HG03432 (cell line): ENCODE measurements at regions not wholly inside any gene's neighbourhood (a gene's known extent, or its start where the extent isn't known, plus 50 kb on each side); places are given as distances from the start of the nearest gene placed in this dataset.
"Not testable (repeated sequence)": the region's sequence is repeated elsewhere in the genome, so short reads cannot be mapped to it uniquely, and the experiment has no call there.

ENCODE experiments used
- ATAC-seq: cut with Tn5 transposase; IDR thresholded peaks from one replicate; pipeline ENCODE4 v1.9.1; 2021; ENCODE audit warnings: mild to moderate bottlenecking, moderate library complexity; ENCODE audit not compliant: unreplicated experiment

DNA sequence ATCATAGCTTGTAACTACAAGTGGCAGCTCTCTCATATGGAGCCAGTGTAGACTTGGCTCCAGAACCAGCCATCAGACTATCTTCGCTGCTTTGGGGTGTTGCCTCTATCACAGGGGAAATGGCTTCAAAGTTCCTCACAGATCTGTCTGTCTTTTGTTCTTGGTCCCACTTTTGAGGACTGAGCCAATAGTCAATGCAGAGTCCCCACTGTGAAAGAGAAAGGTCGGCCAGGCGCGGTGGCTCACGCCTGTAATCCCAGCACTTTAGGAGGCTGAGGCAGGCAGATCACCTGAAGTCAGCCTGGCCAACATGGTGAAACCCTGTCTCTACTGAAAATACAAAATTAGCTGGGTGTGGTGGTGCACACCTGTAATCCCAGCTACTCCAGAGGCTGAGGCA, 86.9 kb upstream of the FZD7 start:
- not testable (repeated sequence) for ATAC-seq

DNA sequence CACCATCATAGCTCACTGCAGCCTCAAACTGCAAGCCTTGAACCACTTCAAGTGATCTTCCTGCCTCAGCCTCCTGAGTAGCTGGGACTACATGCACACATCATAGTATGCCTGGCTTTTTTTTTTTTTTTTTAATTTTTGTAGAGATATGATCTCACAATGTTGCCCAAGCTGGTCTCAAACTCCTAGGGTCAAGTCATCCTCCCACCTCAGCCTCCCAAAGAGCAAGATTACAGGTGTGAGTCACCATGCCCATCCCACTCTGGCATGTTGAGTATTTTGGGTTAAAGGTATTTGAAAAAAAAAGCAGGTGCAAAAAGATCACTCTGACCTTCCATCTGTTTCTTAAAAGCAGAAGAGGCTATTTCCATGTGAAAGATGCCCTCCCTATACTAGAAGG, 86.4 kb upstream of the FZD7 start:
- no peak for ATAC-seq

DNA sequence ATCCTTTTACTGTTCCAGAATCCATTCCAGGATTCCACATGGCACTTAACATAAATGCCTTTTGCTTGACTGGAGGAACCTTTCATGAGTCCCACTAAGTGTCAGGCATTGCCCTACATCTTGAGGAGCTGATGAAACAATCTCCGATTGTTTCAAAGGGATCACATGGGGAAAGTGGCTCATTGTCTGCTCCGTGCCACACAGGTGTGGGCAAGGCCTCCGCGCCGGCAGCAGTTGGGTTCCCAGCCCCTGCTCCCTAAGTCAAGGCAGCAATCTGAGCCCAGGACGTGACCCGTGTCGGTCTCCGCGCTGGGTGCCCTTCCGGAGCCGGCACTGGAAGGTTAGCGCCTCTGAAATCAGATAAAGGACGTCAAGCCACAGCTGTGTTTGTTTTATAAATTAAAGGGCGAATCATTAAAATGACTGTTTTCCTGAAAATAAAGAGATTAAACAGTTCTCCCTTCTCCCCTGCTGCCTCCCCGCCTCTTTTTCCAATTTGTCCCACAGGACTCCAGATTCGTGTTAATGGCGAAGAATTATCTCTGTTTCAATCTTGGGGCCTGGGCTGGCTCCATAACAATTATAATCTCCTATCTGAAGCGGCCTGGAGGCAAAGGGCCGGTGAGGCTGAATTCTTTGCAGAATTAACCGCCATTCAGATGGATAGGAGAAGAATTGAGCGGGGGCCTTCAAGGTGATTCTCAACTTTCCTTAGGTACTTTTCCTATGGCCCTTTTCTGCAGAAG, 84.3 kb upstream of the FZD7 start:
- no peak for ATAC-seq

DNA sequence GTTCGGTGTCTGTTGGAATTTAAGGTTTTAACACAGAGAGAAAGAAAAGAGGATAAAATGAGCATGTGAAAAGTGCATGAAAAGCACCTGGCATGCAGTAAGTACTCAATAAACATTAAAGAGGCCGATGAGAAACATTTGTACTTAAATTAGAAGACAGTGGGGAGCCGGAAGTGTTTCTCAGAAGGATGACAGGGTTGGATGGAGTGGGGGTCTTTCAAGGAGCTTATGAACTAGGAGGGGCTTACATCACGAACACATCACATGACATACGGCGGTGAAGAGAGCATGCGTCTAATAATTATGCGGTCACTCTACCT, 83.8 kb upstream of the FZD7 start:
- no peak for ATAC-seq

DNA sequence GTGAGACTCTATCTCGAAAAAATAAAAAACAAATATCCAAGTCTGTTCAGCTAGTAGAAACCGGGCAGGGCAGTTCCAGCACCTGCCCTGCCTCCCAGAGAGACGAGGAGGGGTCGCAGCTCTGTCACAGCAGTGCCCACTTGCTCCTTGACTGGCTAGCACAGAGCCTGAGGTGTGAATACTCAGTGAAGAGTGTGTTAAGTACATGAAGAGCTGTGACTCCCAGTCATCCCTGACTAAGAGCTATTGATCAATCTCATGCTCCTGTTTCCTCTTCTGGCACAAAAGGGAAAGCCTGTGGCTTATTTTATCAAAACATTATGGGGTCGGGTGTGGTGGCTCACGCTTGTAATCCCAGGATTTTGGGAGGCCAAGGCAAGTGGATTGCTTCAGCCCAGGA, 83.0 kb upstream of the FZD7 start:
- ATAC-seq = no peak

DNA sequence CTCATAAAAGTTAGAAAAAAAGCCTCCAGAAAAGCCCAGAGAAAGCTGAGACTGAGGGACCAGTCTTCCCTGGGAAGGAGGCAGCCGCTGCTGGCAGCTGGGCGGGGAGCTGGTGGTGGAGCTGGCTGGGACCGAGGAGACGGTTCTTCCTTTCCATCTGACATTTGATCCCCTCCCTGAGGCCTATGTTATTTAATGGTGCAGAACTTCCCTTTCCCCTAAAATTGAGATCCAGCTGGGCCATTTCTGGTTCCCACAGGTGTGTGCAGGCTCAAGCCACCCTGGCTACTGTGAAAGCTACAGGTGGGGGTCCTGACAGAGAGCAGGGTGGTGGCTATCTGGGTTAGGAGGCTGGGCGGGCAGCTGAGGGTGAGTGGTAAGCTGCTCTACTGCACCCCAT, 81.5 kb upstream of the FZD7 start:
- no peak for ATAC-seq

DNA sequence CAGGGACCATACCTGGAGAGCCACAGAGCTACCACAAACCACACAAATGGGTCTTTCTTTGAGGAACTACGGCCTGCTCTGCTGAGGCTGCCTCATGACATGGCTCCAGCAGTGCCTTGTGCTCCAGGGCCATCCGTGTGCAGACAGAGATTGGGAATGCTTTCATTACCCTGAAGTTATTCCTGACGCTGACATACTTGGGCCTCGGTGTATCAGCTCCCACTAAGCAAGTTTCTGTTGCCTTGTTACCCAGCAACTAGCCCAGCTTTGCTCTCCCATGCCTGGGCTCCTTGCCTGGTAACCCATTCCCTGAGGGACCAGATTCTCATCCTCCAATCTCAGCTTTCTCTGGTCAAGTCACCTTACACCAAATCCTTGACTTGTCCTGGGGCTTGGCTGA, 80.3 kb upstream of the FZD7 start:
- ATAC-seq = no peak

DNA sequence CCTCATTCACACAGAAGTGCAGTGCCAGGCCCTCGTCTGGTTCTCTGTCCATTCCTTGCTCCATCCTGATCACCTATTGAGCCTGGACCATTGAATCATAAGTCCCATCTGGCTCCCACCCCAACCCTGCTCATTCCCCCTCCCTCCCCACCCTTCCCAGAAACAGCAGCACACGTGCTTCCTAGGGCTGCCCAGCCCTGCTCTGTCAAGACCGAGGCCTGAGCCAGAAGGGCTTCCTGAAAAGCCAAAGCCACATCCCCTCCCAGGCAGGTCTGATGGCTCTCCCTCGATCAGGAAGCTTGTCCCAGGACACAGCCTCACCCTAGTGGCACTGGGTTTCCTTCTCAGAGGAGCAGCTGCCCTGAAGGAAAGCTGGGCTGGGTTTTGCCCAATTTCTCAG, 79.8 kb upstream of the FZD7 start:
- ATAC-seq = no peak

DNA sequence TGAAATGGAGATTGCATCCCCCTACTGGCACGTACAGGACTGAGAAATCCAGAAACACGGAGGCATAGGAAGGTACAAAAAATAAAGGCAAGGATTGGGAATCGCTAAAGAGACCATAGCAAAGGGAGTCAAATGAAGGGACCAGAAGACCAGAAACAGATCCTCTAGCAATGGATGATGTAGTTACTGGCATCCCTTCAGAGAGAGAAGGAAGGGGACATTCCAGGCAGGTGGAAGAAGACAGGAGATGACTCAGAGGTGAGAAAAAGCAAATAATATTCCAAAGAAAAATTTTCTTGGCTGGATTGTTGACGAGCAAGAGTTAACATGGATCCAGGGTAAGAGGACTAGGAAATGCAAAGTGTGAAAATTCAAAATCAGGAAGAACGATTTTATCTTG, 78.4 kb upstream of the FZD7 start:
- no peak for ATAC-seq

DNA sequence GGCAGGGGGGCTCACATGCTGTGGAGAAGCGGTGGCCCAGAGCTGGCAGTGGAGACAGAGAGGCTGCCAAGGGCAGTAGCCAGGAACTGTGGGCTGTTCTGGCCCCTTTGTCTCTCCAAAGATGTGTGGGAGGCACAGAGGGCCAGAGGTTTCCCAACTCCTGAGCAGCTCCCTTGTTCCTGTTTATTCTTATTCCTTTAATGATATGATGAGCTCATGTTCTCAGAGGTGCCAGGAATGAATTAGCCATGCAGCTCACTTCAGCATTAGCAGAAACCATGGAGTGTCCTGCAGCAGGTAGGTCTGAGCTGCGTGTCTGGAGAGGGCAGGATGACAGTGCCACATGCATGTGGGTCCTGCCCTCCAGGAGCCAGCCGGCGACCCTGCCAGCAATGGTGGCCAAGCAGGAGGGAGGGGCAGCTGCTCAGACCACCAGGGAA, 77.9 kb upstream of the FZD7 start:
- no peak for ATAC-seq

DNA sequence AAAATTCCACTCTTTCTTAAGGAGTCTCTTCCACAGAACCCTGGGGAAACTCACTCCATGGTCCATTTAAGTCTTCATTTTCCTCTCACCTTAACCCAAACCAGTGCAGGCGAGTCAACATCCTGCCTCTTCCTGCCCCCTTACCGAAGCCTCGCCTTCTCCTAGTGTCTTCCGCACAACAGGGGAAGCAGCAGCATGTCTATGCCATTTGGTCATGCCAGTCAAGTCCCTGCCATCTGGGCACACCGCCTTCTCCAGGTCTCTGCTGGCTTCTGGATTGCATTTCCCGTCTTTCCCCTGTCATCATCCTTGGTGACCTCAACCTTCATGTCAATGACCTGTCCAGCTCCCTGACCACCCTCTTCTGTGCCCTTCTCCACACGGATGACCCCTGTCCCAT, 77.3 kb upstream of the FZD7 start:
- no peak for ATAC-seq

DNA sequence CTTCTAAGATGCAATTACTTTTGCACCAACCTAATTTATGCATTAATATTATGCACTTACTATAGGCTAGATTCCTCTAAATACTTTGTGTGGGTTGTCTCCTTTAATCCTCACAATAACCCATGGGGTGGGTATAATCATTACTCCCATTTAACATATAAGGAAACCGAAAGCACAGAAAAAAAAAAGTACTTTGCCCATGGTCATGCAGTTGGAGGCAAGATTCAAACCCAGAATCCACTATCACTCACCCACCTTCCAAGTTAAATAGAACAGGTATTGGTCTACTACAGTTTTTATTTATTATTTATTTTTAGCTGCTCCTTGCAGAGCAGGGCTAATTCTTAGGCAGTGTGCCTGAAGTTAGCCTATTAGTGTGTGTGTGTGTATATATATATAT, 76.6 kb upstream of the FZD7 start:
- no peak for ATAC-seq

DNA sequence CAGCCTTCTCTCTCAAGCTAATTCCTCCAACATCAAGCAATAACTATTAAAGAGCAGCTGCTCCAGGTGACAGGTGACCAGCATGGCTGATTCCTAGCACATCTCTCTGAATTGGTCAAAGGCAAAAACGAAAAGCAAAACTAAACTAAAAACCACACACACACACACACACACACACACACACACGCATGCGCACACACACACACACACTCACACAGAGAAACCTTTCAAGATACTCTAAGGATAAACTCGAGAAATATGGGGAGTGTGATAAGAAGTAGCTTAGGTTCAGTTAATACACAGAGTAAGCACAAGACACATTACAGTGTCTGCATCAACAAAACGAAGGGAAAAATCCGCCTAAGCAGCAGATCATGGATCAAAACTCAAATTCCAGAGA, 74.5 kb upstream of the FZD7 start:
- no peak for ATAC-seq

DNA sequence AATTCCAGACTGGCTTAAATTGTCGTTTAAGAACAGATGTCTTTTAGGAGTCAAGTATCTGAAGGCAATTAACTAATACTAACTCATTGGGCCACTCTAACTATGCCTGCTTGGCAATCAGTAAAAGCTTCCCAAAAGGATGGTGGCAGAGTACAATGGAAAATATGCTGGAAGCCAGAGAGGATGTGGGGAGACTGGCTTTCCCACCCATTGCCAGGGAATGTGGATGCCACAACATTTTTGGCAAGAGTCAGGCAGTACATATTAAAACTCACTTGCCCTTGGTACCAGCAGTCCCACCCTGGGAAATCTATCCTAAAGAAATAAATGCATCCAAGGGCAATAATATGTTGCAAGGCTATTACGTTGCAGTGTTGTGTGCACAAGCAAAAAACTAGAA, 74.0 kb upstream of the FZD7 start:
- no peak for ATAC-seq

DNA sequence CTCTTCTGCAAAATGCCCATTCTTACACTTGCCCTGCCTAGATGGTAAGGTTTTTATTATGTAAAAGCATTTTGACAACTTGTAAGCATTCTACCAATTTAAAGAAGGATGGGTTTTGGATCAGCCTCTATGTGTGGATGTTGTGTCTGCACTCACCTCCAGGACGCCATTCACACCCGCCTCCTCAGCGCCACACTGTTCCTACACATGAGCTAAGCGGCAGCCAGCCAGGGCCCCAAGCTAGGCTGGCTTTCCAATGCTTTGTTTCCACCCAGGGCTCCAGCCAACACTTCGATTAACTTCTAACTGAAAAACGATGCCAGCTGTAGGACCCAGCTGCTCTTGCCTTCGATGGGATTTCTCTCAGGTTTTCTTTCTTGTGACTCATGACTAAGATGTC, 73.3 kb upstream of the FZD7 start:
- no peak for ATAC-seq

DNA sequence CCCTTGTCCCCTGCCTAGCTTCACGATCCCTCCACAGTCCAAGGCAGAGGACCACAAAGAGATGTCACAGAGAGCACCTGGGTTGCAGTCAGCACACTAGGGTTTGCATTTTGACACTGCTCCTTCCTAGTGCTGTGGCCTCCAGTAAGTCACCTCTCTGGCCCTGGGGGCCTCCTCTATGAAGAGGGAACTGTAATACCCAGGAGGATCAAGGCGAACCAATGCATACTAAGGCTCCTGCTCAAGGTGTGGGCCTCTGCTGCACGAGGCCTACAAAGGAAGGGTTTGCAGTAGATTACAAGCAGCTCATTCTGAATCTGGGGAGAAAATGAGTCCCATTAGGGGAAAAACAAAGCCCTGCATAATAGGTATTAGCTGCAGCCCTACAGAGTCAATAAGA, 72.3 kb upstream of the FZD7 start:
- ATAC-seq = no peak

DNA sequence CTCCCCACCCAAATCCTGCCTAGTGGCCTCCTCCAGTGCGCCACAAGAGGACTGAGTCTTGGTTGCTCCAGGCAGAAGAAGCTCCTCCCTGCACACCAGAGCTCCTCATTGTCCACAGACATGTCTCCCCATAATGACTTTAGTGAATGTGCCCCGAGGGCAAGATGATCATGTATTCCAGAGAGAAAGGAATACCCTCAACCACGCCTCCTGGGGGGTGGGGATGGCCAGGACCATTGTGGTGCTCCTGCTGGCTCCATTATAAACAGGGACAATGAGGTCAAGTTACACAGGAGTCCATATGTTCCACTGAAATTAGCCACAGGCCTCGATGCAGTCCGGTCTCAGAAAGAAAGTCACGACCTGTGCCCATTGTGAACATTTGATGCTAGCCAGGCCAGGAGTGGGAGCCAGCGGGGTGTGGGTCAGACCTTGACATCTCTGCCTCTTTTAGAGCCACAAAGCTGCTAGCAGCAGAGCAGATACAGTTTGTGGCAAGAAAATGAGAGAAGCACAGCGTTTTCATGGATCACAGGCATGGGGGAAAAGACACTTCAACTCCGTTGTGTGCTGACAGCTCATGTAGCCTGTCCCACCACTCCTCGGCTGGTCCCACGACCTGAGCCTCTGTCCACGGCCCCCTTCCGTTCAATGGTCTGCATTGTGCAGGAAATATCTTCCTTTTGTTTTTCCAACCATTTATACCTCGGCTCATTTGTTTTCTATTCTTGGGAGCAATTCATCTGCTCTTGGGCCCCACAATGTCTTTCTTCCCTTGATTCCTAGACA, 70.7 kb upstream of the FZD7 start:
- ATAC-seq = no peak

DNA sequence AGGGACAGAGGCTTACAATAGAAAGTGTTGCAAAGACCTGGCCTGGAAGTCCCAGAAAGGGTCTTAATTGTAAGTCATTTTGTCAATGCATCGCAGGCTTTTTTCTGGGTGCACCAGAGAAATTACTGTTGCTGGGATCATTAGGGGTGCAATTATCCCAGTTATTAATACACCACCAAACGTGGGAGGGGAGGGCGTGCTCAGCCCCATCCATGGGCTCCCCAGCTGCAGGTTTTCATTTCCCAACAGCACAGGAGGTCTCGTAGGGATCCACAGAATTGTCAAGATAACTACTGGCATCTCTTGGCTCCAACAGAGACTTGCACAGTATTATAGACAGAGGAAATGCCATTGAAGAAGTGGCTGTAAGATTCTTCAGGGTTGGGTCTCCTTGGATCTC, 69.6 kb upstream of the FZD7 start:
- ATAC-seq = no peak

DNA sequence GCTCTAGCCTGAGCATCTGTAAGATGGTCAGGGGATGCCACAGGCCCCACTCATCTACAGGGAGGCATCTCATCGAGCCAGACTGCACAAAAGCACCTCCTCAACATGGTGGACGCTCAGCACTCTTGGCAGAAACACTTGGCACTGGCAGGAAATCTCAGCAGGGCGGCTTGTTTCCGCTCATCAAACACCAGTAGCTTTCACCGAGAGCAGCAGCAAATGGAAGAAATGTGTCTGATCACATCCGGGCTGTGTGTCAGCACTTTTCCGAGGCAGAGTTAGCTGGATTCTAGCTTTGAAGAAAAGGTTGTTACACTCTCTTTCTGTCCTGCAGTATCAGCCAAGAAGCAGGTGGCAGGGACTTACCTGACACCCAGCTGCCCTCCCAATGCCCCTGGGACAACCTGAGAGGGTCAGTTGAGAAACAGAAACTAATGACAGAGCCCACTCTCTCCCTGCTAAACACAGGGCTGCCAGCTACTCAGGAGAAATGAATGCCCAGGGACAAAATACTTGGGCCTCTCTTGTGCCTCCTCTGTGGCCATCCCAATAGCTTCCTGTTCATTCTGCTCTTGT, 68.9 kb upstream of the FZD7 start:
- ATAC-seq = no peak

DNA sequence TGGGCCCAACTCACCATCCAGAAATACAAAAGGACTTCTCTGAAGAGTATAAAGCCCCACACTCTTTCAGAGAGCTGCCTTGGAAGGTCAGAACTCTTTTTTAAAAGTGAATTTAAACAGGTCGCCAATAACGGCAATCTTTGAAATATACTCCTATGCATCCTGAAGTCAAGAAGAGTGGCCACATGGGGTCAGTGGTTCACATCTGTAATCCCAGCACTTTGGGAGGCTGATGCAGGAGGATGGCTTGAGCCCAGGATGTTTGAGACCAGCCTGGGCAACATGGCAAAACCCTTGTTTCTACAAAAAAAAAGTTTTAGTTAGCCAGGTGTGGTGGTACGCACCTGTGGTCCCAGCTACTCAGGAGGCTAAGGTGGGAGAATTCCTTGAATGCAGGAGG, 68.1 kb upstream of the FZD7 start:
- ATAC-seq = no peak

DNA sequence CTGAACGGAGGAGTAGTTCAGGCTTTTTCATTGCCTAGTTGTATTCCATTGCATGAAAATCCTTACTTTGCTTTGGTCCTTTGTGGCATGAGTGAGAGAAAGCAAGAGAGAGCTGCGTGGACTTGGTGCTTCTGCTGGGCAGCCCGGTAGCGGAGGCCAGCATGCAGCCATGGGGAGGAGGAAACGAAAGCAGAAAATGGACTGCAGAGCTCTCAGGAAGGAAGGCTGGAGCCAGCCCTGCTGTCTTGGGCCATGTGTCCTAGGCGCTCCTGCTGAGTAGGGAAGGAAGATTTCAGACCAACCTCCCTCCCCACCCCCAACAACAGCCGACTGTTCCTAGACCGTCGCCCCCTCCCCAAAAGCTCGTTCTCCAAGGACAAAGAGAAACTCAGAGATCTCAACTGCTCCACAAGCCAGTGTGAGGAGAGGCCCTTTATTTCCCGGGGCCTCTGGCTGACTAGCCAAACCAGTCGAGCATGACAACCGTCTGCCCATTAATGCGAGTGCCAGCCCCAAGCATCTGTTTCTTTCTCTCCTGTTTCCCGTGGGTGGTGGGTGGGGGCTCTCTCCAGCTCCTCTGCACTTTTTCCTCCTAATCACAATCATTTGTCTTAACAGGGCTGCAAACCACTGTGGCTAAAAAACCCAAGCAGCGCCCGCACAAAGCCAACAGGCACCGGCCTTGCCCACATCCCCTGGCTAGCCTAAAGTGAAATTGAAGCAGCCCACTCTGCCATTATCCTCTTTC, 66.8 kb upstream of the FZD7 start:
- no peak for ATAC-seq

DNA sequence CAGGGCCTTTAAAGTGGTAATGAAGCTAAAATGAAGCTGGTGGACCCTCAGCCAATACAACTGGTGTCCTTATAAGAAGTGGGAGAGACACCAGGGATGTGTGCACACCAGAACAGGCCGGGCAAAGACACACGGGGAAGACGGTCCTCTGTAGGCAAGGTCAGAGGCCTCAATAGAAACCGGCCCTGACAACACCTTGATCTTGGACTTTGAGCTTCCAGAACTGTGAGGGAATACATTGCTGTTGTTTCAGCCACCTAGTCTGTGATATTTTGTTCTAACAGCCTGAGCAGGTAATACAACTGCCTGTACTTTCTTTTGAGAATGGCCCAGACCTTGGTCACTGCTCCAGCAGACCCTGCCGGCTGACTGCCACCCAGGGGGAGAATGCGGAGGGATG, 65.6 kb upstream of the FZD7 start:
- no peak for ATAC-seq
